GM10248 (cell line): ENCODE measurements at regions not wholly inside any gene's neighbourhood (a gene's known extent, or its start where the extent isn't known, plus 50 kb on each side); places are given as distances from the start of the nearest gene placed in this dataset.
A peak's percentile ranks its signal among the peaks of the same experiment; 100 is the strongest.

ENCODE experiments used
- CTCF ChIA-PET: fragments of 300-600 bp; sonication (Branson Sonifier 250); formaldehyde crosslinking; extraction: SDS; loops from one replicate; lab custom pipeline; 2021; ENCODE audit warnings: antibody characterized with exemption; lab: Yijun Ruan, JAX
- POLR2A ChIA-PET: fragments of 350-650 bp; sonication (Branson Sonifier 250); formaldehyde crosslinking; extraction: SDS; loops from one replicate; lab custom pipeline; 2020; ENCODE audit warnings: antibody characterized with exemption; lab: Yijun Ruan, JAX
- DNase-seq: peaks from one replicate; pipeline ENCODE4 v3.0.0; 2012; ENCODE audit errors: extremely low spot score
- TF ChIP-seq, protein P1 (sequence below): IDR thresholded peaks from 2 replicates; pipeline ENCODE4 v1.5.1; 2012; ENCODE audit warnings: mild to moderate bottlenecking, low read depth; ENCODE audit errors: extremely low read depth, missing control alignments, control extremely low read depth

- DNase-seq: no peak
- ChIA-PET CTCF (no interaction called here), POLR2A (no interaction called here)
- TF ChIP-seq, protein P1, sequence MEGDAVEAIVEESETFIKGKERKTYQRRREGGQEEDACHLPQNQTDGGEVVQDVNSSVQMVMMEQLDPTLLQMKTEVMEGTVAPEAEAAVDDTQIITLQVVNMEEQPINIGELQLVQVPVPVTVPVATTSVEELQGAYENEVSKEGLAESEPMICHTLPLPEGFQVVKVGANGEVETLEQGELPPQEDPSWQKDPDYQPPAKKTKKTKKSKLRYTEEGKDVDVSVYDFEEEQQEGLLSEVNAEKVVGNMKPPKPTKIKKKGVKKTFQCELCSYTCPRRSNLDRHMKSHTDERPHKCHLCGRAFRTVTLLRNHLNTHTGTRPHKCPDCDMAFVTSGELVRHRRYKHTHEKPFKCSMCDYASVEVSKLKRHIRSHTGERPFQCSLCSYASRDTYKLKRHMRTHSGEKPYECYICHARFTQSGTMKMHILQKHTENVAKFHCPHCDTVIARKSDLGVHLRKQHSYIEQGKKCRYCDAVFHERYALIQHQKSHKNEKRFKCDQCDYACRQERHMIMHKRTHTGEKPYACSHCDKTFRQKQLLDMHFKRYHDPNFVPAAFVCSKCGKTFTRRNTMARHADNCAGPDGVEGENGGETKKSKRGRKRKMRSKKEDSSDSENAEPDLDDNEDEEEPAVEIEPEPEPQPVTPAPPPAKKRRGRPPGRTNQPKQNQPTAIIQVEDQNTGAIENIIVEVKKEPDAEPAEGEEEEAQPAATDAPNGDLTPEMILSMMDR: no peak
These were observed 75.4 kb upstream of the CPLX2 start for GRCh38 chr5:175795959-175796358.

DNA sequence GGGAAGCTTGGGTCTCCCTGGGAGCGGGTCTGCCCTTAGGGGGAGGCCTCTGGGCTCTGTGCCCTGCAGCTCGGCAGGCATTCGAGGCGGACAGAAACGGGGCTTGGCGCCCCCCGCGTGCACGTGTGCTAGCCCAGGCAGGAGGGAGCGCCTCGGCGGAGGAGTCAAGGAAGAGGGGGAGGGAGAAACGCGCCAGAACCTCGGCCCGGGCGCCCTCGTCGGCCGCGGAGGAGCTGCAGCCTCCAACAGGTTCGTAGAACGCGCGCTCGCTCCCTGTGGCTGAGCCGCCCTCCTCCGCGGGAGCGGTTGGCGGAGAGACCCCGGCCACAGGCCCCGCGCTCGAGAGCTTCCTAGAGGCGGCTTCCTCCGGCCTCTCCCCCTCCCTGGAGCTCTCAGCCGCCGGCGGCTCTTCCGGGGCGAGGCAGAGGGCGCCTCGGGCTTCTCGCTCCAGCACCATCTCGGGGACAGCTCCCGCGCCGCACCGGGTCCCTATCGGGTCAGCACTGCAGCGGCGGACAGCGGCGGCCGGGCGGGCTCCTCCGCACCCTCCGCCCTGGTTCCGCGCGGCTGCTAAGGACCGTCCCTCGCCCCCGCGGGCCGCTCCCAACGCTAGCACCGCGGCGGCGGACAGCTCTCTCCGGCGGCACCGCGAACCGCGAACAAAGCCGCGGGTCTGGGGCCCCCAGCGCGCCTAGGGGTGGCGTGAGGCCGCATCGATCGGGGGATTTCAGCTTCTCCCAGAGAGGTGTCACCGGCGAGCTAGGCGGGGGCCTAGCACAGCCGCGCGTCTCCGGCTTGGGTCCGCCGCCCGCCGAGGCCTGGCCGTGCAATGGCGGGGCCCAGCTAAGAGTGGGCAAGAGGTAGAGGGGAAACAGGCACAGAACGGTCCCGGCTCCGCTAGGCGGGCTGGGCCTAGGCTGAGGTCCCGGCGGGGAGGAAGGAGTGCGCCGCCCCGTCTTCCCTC is 74.6 kb upstream of the CPLX2 start:
- POLR2A ChIA-PET: no interaction called here
- CTCF ChIA-PET: interaction anchor here (1.0 kb wide), 1 partner anchor 263 kb away, joined by 3 read pairs; no protein-coding TSS in a partner anchor
- TF ChIP-seq, protein P1: no peak
- peak; percentile 83 for DNase-seq

GRCh38 chr5:175797521-175798038 is 73.8 kb upstream of the CPLX2 start:
- ChIA-PET POLR2A (no interaction called here), CTCF (interaction anchor here (1.0 kb wide), 1 partner anchor 264 kb away, joined by 3 read pairs; no protein-coding TSS in a partner anchor)

GRCh38 chr5:175798626-175799025 is 72.8 kb upstream of the CPLX2 start:
- CTCF ChIA-PET: no interaction called here
- TF ChIP-seq, protein P1: no peak
- no peak for DNase-seq
- POLR2A ChIA-PET: no interaction called here

More at GRCh38 chr5:175797521-175798038, 73.8 kb upstream of the CPLX2 start:
- DNase-seq: no peak
- TF ChIP-seq, protein P1: no peak

DNA sequence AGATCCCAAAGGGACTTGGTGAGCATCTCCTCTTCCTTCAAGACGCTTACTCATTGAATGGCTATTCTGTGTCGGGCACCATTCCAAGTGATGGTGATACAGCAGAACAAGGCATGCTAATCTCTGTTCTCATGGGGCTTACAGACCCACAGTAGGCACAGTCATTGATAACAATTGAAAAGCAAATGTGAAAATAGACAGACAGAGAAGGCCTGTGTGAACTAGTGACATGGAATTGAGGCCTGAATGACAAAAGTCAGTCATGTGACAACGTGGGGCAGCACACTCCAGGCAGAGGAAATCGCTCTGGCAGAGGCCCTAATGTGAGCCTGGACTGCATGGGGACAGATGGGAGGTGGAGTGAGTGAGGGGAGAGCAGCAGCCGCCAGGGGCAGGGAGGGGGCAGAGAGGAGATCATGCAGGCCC is 70.7 kb upstream of the CPLX2 start:
- TF ChIP-seq, protein P1: no peak
- CTCF ChIA-PET: no interaction called here
- no peak for DNase-seq
- POLR2A ChIA-PET: no interaction called here

DNA sequence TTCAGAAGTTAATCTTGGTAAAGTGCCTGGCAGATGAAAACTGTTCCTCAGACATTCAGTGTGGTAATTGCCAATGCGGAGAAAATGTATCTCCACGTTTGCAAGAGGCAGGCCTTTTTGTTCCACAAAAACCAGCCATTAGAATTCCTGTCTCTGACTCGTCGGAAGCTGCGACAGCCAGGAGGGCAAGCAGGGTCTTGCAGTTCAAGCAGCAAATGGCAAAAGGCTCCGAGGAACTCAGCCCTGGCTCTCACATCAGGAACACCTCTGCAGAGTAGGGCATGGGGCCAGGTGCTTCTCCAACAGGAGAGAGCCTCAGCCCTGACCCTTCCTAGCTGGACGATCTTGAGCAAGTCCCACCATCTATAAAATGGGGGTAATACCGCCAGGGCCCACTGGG is 69.0 kb upstream of the CPLX2 start:
- ChIA-PET POLR2A (no interaction called here), CTCF (interaction anchor here (1.1 kb wide), 1 partner anchor 7 kb away, joined by 3 read pairs; no protein-coding TSS in a partner anchor)

More for the DNA sequence above, 69.0 kb upstream of the CPLX2 start:
- TF ChIP-seq, protein P1: no peak
- DNase-seq: no peak
